SK-N-SH (cell line): ENCODE measurements at regions not wholly inside any gene's neighbourhood (a gene's known extent, or its start where the extent isn't known, plus 50 kb on each side); places are given as distances from the start of the nearest gene placed in this dataset.

Experiments used
- CTCF ChIA-PET: fragments of 300-600, 350-600 bp; formaldehyde crosslinking; extraction: SDS; loops from one replicate; lab custom pipeline; 2021; lab: Yijun Ruan, JAX
- POLR2A ChIA-PET: fragments of 350-600 bp; sonication (Branson Sonifier 250); formaldehyde crosslinking; extraction: SDS; loops from one replicate; lab custom pipeline; 2020; ENCODE audit warnings: antibody characterized with exemption, inconsistent platforms; lab: Yijun Ruan, JAX
- DNase-seq: peaks from one replicate; pipeline ENCODE4 v3.0.0; 2012
- H2AFZ ChIP-seq: fragments of 200-600 bp; sonication (generic); 2 replicates; pipeline ENCODE4 v1.8.1; 2016; ENCODE audit warnings: antibody characterized with exemption, mild to moderate bottlenecking, low read depth
- H3F3A ChIP-seq: fragments of 200-600 bp; sonication (generic); replicated peaks from 2 replicates; pipeline ENCODE3; 2016; ENCODE audit warnings: antibody characterized with exemption, mild to moderate bottlenecking; ENCODE audit not compliant: insufficient read depth
- H3K27ac ChIP-seq, 2 experiments: fragments of 200-500 bp in 1 of 2; fragments of 200-600 bp in 1 of 2; sonication (Bioruptor generic) in 1 of 2; sonication (generic), shearing (Covaris generic) in 1 of 2; 2 replicates each; pipeline versions ENCODE4 v1.5.1 to v1.6.1; 2014 to 2016; ENCODE audit warnings: low read depth in 2 of 2, inconsistent platforms in 1 of 2, low read length in 1 of 2, mild to moderate bottlenecking in 1 of 2, mixed read lengths in 1 of 2
- H3K27me3 ChIP-seq: fragments of 200-600 bp; sonication (generic), shearing (Covaris generic); 2 replicates; pipeline ENCODE4 v1.6.1; 2016; ENCODE audit warnings: mixed run types; ENCODE audit not compliant: insufficient read depth
- H3K36me3 ChIP-seq, 2 experiments: fragments of 200-500 bp in 1 of 2; fragments of 200-600 bp in 1 of 2; sonication (Bioruptor generic) in 1 of 2; sonication (generic) in 1 of 2; replicated peaks in 1 of 2; 2 replicates each; pipeline versions ENCODE3 to v1.5.1; 2014 to 2016; ENCODE audit warnings: low read length in 1 of 2, mild to moderate bottlenecking in 1 of 2; ENCODE audit not compliant: insufficient read depth in 2 of 2, control insufficient read depth in 1 of 2
- H3K4me1 ChIP-seq, 2 experiments: fragments of 200-500 bp in 1 of 2; fragments of 200-600 bp in 1 of 2; sonication (Bioruptor generic) in 1 of 2; sonication (generic), shearing (Covaris generic) in 1 of 2; 2 replicates each; pipeline versions ENCODE4 v1.5.1 to v1.6.1; 2014 to 2016; ENCODE audit warnings: low read depth in 1 of 2, low read length in 1 of 2, mixed run types in 1 of 2; ENCODE audit not compliant: insufficient read depth in 2 of 2, control insufficient read depth in 1 of 2
- H3K4me2 ChIP-seq: fragments of 200-600 bp; sonication (generic), shearing (Covaris generic); 2 replicates; pipeline ENCODE4 v1.6.1; 2017; ENCODE audit warnings: mixed run types
- H3K4me3 ChIP-seq, 2 experiments: fragments of 200-500 bp in 1 of 2; fragments of 200-600 bp in 1 of 2; sonication (Bioruptor generic) in 1 of 2; sonication (generic), shearing (Covaris generic) in 1 of 2; 2 replicates each; pipeline versions ENCODE4 v1.5.1 to v1.8.1; 2014 to 2016; ENCODE audit warnings: low read depth in 2 of 2, inconsistent platforms in 1 of 2, low read length in 1 of 2, mild to moderate bottlenecking in 1 of 2, mixed read lengths in 1 of 2, moderate library complexity in 1 of 2
- H3K79me2 ChIP-seq: fragments of 200-600 bp; sonication (generic); 2 replicates; pipeline ENCODE4 v1.8.1; 2017; ENCODE audit warnings: mild to moderate bottlenecking; ENCODE audit not compliant: insufficient read depth
- H3K9ac ChIP-seq: fragments of 200-600 bp; sonication (generic); 2 replicates; pipeline ENCODE4 v1.6.1; 2017; ENCODE audit warnings: mixed run types
- H3K9me2 ChIP-seq: fragments of 200-600 bp; sonication (generic); 2 replicates; pipeline ENCODE4 v1.6.1; 2017; ENCODE audit warnings: mixed run types
- H3K9me3 ChIP-seq: fragments of 200-600 bp; sonication (generic); 2 replicates; pipeline ENCODE4 v1.6.1; 2017; ENCODE audit warnings: mixed run types, mild to moderate bottlenecking, moderate library complexity
- H4K20me1 ChIP-seq: fragments of 200-600 bp; sonication (generic); 2 replicates; pipeline ENCODE4 v1.6.1; 2017; ENCODE audit warnings: mild to moderate bottlenecking, mixed run types; ENCODE audit not compliant: insufficient read depth
- CTCF ChIP-seq: fragments of 200-600 bp; sonication (generic); IDR thresholded peaks from 2 replicates; pipeline ENCODE4 v1.6.1; 2017; ENCODE audit warnings: antibody characterized with exemption, mild to moderate bottlenecking, moderate library complexity
- ELF1 ChIP-seq: IDR thresholded peaks from 2 replicates; pipeline ENCODE4 v1.4.0; 2012
- EZH2phosphoT487 ChIP-seq: fragments of 200-600 bp; sonication (generic); IDR thresholded peaks from 2 replicates; pipeline ENCODE4 v1.6.1; 2017; ENCODE audit warnings: low read depth, mixed run types, mild to moderate bottlenecking, antibody characterized with exemption, moderate library complexity, borderline replicate concordance
- FOSL2 ChIP-seq: IDR thresholded peaks from 2 replicates; pipeline ENCODE4 v1.4.0; 2012; ENCODE audit warnings: low read depth, mild to moderate bottlenecking, moderate library complexity, borderline replicate concordance
- GABPA ChIP-seq: IDR thresholded peaks from 2 replicates; pipeline ENCODE4 v1.4.0; 2012; ENCODE audit warnings: low read depth, mild to moderate bottlenecking
- GATA2 ChIP-seq: sonication (generic); formaldehyde crosslinking; IDR thresholded peaks from 2 replicates; pipeline ENCODE4 v1.5.0; 2020; ENCODE audit warnings: mild to moderate bottlenecking, missing genetic modification reagents
- MEF2A ChIP-seq: IDR thresholded peaks from 2 replicates; pipeline ENCODE4 v1.4.0; 2012; ENCODE audit warnings: low read depth, borderline replicate concordance
- MXI1 ChIP-seq: IDR thresholded peaks from 2 replicates; pipeline ENCODE4 v1.6.1; 2012; ENCODE audit warnings: mild to moderate bottlenecking, low read depth, low read length, improper control_type of control experiment
- NFIC ChIP-seq: IDR thresholded peaks from 2 replicates; pipeline ENCODE4 v1.4.0; 2012; ENCODE audit warnings: borderline replicate concordance
- PBX3 ChIP-seq: IDR thresholded peaks from 2 replicates; pipeline ENCODE4; 2012
- POLR2AphosphoS5 ChIP-seq: IDR thresholded peaks from 2 replicates; pipeline ENCODE4 v1.6.1; 2012; ENCODE audit warnings: low read depth, low read length
- RAD21 ChIP-seq: IDR thresholded peaks from 2 replicates; pipeline ENCODE4 v1.6.1; 2012; ENCODE audit warnings: mild to moderate bottlenecking, low read length
- RCOR1 ChIP-seq: fragments of 150-350 bp; IDR thresholded peaks from 2 replicates; pipeline ENCODE4 v1.6.1; 2017; ENCODE audit warnings: antibody characterized with exemption, low read length
- RXRA ChIP-seq: IDR thresholded peaks from 2 replicates; pipeline ENCODE4 v1.4.0; 2012; ENCODE audit warnings: low read depth, mild to moderate bottlenecking, borderline replicate concordance
- SIN3A ChIP-seq: IDR thresholded peaks from 2 replicates; pipeline ENCODE4 v1.6.1; 2012; ENCODE audit warnings: low read depth, mild to moderate bottlenecking, low read length, moderate library complexity, borderline replicate concordance
- SMC3 ChIP-seq: IDR thresholded peaks from 2 replicates; pipeline ENCODE4 v1.6.1; 2012; ENCODE audit warnings: low read depth, low read length, improper control_type of control experiment
- TAF1 ChIP-seq: IDR thresholded peaks from 2 replicates; pipeline ENCODE4 v1.6.1; 2012; ENCODE audit warnings: low read depth, mild to moderate bottlenecking, low read length, moderate library complexity, borderline replicate concordance
- TCF12 ChIP-seq: IDR thresholded peaks from 2 replicates; pipeline ENCODE4 v1.4.0; 2012
- WGBS: methylation state at CpG from one replicate; pipeline ENCODE4 v1.1.6; 2017; ENCODE audit warnings: low lambda C conversion rate; 5-methylcytosine and 5-hydroxymethylcytosine counted together
- TF ChIP-seq, protein P1 (sequence below): IDR thresholded peaks from 2 replicates; pipeline ENCODE4 v1.4.0; 2012; ENCODE audit warnings: low read depth, borderline replicate concordance
- TF ChIP-seq, protein P2 (sequence below): IDR thresholded peaks from 2 replicates; pipeline ENCODE4 v1.4.0; 2012; ENCODE audit warnings: low read depth

DNA sequence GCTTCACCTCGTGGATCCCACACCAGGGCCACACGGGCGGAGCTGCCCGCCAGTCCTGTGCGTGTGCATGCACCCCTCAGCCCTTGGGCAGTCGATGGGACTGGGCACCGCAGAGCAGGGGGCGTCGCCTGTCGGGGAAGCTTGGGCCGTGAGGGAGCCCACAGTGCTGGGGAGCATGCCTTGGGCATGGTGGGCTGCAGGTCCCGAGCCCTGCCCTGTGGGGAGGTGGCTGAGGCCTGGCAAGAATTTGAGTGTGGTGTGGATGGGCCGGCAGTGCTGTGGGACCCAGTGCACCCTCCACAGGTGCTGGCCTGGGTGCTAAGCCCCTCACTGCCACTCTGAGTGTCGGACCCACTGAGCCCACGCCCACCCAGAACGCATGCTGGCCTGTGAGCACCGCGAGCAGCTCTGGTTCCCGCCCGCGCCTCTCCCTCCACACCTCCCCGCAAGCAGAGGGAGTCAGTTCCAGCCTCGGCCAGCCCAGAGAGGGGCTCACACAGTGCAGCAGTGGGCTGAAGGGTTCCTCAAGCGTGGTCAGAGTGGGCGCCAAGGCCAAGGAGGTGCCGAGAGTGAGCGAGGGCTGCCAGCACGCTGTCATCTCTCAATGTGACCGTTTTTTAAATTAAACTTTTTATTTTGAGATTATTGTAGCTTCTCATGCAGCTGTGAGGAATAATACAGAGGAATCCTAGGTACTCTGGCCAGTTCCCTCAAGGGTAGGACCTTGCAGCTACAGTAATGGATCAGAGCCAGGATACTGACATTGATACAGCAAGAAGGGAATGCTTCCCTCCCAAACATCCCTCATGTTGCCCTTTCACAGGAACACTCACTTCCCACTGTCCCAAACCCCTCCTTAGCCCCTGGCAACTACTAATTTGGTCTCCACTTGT lies 127.7 kb downstream of the CRYBB2 start:
- H4K20me1 ChIP-seq, result no peaks in the 10 kb centered on the region
- TF ChIP-seq TAF1 (no peak), CTCF (no peak), PBX3 (no peak), MEF2A (no peak), RCOR1 (no peak), MXI1 (no peak), FOSL2 (no peak), SIN3A (no peak)
- TF ChIP-seq, protein P1, sequence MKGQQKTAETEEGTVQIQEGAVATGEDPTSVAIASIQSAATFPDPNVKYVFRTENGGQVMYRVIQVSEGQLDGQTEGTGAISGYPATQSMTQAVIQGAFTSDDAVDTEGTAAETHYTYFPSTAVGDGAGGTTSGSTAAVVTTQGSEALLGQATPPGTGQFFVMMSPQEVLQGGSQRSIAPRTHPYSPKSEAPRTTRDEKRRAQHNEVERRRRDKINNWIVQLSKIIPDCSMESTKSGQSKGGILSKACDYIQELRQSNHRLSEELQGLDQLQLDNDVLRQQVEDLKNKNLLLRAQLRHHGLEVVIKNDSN, result no peak
- TF ChIP-seq, protein P2, sequence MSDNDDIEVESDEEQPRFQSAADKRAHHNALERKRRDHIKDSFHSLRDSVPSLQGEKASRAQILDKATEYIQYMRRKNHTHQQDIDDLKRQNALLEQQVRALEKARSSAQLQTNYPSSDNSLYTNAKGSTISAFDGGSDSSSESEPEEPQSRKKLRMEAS, result no peak
- H3K27ac ChIP-seq, result no peak overlapping the region
- no peak for DNase-seq
- no peak overlapping the region for H3K4me2 ChIP-seq
- POLR2A ChIA-PET, result no interaction called here
- H3K9ac ChIP-seq, result no peak overlapping the region
- CTCF ChIA-PET, result no interaction called here
- no peaks in the 10 kb centered on the region for H3K27me3 ChIP-seq
- no peak overlapping the region for H2AFZ ChIP-seq
- no peaks in the 10 kb centered on the region for H3K9me3 ChIP-seq
- peaks cover 0 to 2% of the 10 kb centered on the region in 2 experiments for H3K36me3 ChIP-seq
- WGBS, result 100% methylated on average over 6 of the region's 29 CpGs
- no peaks in the 10 kb centered on the region for H3K9me2 ChIP-seq
- no peaks in the 10 kb centered on the region for H3K4me1 ChIP-seq
- H3K4me3 ChIP-seq, result no peak overlapping the region
- H3K79me2 ChIP-seq, result no peaks in the 10 kb centered on the region
- H3F3A ChIP-seq, result no peaks in the 10 kb centered on the region

GRCh38 chr22:25347752-25348102 lies 128.3 kb downstream of the CRYBB2 start:
- ChIA-PET CTCF (no interaction called here), POLR2A (no interaction called here)
- Histone ChIP-seq H3K4me3 (no peak overlapping the region), H2AFZ (no peak overlapping the region), H3K27me3 (no peaks in the 10 kb centered on the region), H3K9ac (no peak overlapping the region), H3K27ac (no peak overlapping the region), H3F3A (no peaks in the 10 kb centered on the region), H3K9me3 (no peaks in the 10 kb centered on the region), H3K4me2 (no peak overlapping the region), H3K79me2 (no peaks in the 10 kb centered on the region), H4K20me1 (no peaks in the 10 kb centered on the region), H3K9me2 (no peaks in the 10 kb centered on the region), H3K4me1 (no peaks in the 10 kb centered on the region), H3K36me3 (peaks cover 0 to 2% of the 10 kb centered on the region in 2 experiments)
- DNase-seq, result no peak
- 92% methylated on average over 3 of the region's 3 CpGs for WGBS
- no peak for TF ChIP-seq SIN3A
- TF ChIP-seq, protein P1, result no peak
- no peak for TF ChIP-seq NFIC
- TF ChIP-seq TAF1, result no peak
- TF ChIP-seq ELF1, result no peak
- TF ChIP-seq RAD21, result no peak
- no peak for TF ChIP-seq RXRA
- TF ChIP-seq TCF12, result no peak
- TF ChIP-seq, protein P2, result no peak
- TF ChIP-seq GABPA, result no peak
- TF ChIP-seq RCOR1, result no peak
- no peak for TF ChIP-seq GATA2 (CRISPR knock-in tag)
- no peak for TF ChIP-seq EZH2phosphoT487
- TF ChIP-seq FOSL2, result no peak
- no peak for TF ChIP-seq SMC3
- TF ChIP-seq POLR2AphosphoS5, result no peak
